NCI-H1417 treated with DMSO at 0.1 percent for 48 hours (cell line): ENCODE measurements at regions not wholly inside any gene's neighbourhood (a gene's known extent, or its start where the extent isn't known, plus 50 kb on each side); places are given as distances from the start of the nearest gene placed in this dataset.
"Not testable (repeated sequence)": the region's sequence is repeated elsewhere in the genome, so short reads cannot be mapped to it uniquely, and the experiment has no call there.

Experiments used
- DNase-seq: peaks from one replicate; lab custom pipeline; 2025; lab: John Stamatoyannopoulos, UW

- no peak for DNase-seq
Observed at GRCh38 chr17:43315858-43316521, 82.2 kb upstream of the RNU2-1 start.

DNA sequence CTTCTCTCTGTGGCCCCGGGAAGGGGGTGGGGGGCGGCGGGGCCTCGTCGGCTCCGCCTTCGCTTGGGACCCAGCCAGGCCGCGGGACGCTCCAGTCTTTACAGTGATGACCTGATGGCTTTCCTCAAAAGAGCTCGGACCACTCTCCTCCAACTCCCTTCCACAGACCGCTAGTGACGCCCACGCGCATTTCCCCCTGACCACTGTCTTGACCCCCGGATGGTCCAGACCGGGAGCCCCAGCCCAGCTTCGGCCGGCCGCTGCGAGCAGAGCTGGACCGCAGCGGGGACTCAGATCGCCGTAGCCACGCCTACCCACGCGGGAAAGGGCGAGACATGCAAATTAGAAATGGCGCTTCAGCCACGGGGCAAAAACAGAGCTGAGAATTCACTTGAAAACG, 81.6 kb upstream of the RNU2-1 start:
- no peak for DNase-seq

DNA sequence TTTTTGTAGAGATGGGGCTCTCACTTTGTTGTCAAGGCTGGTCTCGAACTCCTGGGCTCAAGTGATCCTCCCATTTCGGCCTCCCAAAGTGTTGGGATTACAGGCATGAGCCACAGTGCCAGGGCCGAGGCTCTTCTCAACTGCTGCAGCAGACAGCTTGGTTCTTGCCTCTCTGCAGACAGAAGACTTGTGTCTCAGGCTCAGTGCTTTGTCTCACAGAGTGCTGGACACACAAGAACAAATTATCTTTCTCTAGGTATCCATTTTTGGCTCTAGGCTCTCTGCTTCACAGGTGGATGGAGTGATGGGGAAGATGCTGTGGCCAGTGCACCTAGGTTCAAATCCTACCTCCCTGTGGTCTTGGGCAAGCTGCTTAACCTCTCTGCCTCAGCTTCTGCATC, 80.8 kb upstream of the RNU2-1 start:
- no peak for DNase-seq

DNA sequence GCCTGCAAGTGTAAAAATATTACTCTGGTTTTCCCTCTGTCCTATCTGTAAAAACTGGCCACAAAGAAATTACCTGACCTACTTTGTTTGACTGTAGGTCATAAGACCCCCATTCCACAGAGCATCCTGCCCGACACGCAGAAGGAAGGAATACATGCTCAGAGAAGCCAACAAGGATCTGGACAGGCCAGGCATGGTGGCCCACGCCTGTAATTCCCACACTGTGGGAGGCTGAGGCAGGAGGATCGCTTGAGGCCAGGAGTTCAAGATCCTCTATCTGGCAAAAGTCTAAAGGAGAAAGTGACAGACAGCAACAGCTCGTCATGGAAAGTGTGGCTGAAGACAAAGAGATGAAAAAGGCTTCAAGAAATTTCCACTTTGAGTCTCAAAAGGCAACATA, 78.2 kb upstream of the RNU2-1 start:
- no peak for DNase-seq

DNA sequence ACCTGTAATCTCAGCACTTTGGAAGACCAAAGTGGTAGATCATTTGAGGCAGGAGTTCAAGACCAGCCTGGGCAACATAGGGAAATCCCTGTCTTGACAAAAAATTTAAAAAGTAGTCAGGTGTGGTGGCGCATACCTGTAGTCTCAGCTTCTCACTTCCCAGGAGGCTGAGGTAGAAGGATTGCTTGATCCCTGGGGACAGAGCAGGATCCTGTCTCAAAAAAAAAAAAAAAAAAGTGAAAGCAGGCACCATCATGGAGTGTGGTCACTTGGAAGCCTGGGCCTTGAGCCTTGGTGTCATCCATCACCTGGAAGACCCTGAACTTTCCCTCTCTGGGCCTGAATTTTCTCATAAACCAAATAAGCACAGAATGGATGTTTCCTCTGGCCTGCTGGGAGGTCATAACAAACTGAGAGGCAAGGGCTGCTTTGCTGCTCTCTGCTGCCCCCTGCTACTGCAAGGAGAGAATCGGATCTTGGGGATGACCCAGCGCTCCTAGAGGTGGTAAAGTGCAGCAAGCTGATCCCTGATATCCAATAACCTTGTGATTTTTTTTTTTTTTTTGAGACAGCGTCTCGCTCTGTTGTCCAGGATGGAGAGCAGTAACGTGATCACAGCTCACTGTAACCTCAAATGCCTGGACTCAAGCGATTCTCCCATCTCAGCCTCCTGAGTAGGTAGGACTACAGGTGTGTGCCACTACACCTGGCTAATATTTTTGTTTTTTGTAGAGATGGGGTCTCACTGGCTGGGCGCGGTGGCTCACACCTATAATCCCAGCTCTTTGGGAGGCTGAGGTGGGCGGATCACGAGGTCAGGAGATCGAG, 75.9 kb upstream of the RNU2-1 start:
- no peak for DNase-seq

GRCh38 chr17:43308999-43309398, 75.2 kb upstream of the RNU2-1 start:
- no peak for DNase-seq

GRCh38 chr17:43304792-43305191, 71.0 kb upstream of the RNU2-1 start:
- not testable (repeated sequence) for DNase-seq

DNA sequence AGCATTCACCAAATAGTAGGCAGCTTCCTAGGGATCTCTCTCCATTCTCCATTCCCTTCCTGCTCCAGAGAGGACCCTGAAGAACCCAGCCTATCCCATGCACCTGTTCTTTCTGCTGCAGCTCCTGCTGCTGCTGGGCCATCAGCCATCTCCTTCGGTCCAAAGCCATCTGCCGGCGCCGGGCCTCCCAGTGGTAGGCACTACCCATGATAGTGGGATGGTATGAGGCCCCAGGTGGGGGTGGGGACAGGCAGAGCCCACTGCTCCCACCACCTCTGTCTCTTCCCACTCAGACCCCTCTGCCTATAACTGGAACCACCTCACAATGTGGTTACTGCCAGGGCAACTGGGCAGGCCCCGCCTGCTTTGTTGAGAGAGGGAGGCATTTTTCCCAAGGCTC, 69.3 kb upstream of the RNU2-1 start:
- DNase-seq: not testable (repeated sequence)

GRCh38 chr17:43299300-43300076, 65.7 kb upstream of the RNU2-1 start:
- DNase-seq: not testable (repeated sequence)

GRCh38 chr17:43289670-43290069, 55.9 kb upstream of the RNU2-1 start:
- DNase-seq: not testable (repeated sequence)

- DNase-seq: not testable (repeated sequence)
Observed at GRCh38 chr17:43283606-43284005, 49.8 kb upstream of the RNU2-1 start.
